ENCODE measurements at regions not wholly inside any gene's neighbourhood (a gene's known extent, or its start where the extent isn't known, plus 50 kb on each side); places are given as distances from the start of the nearest gene placed in this dataset.

DNA sequence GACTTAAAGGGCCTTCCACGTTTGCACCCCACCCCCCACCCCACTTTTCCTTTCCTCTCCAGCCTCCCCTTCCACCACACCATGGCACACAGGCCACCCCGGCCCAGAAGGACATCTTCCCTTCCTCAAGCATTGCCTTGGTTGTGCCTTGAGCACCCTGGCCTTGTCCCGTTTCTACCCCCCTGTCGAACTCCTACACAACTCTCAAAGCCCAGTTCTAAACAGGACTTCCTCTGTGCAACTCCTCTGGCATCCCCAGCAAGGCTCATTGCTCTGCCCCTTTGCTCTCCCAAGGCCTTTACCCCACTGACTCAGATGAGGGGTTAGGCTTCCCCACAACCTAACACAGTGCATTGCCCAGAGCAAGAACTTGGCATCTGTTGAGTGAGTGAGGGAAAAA lies 136.1 kb downstream of the HERPUD2 start:
- no peak overlapping the region for H3K27ac Mint-ChIP-seq (ENCODE audit: unreplicated experiment)
- H3K9me3 Mint-ChIP-seq (ENCODE audit: unreplicated experiment) = peaks cover 3% of the 10 kb centered on the region
- H3K27me3 Mint-ChIP-seq (ENCODE audit: unreplicated experiment) = peaks cover 3% of the 10 kb centered on the region
- no peaks in the 10 kb centered on the region for H3K4me1 Mint-ChIP-seq (ENCODE audit: low read depth, unreplicated experiment)
- TF ChIP-seq, protein P1, sequence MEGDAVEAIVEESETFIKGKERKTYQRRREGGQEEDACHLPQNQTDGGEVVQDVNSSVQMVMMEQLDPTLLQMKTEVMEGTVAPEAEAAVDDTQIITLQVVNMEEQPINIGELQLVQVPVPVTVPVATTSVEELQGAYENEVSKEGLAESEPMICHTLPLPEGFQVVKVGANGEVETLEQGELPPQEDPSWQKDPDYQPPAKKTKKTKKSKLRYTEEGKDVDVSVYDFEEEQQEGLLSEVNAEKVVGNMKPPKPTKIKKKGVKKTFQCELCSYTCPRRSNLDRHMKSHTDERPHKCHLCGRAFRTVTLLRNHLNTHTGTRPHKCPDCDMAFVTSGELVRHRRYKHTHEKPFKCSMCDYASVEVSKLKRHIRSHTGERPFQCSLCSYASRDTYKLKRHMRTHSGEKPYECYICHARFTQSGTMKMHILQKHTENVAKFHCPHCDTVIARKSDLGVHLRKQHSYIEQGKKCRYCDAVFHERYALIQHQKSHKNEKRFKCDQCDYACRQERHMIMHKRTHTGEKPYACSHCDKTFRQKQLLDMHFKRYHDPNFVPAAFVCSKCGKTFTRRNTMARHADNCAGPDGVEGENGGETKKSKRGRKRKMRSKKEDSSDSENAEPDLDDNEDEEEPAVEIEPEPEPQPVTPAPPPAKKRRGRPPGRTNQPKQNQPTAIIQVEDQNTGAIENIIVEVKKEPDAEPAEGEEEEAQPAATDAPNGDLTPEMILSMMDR (IDR thresholded peaks at IDR 0.05; ENCODE audit: partially characterized antibody, unreplicated experiment) = no peak
- DNase-seq = no peak
- no peak overlapping the region for H3K4me3 Mint-ChIP-seq (ENCODE audit: unreplicated experiment)
- H3K36me3 Mint-ChIP-seq (ENCODE audit: unreplicated experiment) = no peaks in the 10 kb centered on the region

DNA sequence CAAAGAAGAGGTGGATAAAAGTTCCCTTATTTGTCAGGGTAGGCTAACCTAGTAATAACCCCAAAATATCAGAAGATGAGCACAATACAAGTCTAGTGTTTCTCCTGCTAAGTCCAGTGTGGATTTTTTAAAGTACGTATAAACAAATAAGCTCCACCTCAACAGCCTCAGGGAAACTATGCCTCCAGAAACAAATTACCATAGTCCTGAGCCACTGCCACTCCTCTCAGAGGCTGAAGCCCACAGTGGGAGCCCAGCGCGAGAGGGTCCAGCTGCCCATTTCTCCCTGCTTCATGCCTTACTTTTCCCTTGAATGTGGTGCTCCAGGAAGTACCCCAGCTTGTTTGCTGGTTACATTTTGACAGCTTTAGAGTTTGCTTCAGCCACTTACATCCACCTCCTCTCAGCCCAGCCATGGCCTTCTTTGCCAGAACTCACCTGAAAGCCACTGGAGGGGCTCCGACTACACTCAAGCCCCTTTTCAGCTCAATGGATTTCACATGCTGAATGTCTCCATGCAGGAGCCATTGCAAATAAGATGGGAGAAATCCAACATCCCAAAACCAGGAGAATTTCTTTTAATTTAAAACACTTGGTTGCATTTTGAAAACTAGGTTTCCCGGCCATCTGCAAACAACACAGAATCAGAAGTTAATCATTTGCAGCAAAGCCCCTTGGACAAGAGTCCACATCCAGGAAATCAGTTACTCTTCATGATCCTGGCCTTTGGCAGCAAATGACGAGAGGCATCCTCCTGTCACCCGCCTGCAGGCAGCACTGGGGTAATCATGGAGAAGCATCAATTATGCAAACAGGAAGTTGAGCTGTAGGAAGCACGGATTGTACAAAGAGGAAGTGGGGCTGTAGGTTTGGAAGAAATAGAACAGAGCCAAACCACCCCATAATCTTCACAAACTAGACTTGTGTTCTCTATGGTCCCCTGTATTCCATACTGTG lies 138.1 kb downstream of the HERPUD2 start:
- H3K36me3 Mint-ChIP-seq (ENCODE audit: unreplicated experiment) = no peaks in the 10 kb centered on the region
- peaks cover 1% of the 10 kb centered on the region for H3K9me3 Mint-ChIP-seq (ENCODE audit: unreplicated experiment)
- no peak overlapping the region for H3K27ac Mint-ChIP-seq (ENCODE audit: unreplicated experiment)
- no peak overlapping the region for H3K4me3 Mint-ChIP-seq (ENCODE audit: unreplicated experiment)
- peaks cover 3% of the 10 kb centered on the region for H3K27me3 Mint-ChIP-seq (ENCODE audit: unreplicated experiment)
- TF ChIP-seq, protein P1 (IDR thresholded peaks at IDR 0.05; ENCODE audit: partially characterized antibody, unreplicated experiment) = no peak
- peaks cover 4% of the 10 kb centered on the region for H3K4me1 Mint-ChIP-seq (ENCODE audit: low read depth, unreplicated experiment)
- DNase-seq = no peak

DNA sequence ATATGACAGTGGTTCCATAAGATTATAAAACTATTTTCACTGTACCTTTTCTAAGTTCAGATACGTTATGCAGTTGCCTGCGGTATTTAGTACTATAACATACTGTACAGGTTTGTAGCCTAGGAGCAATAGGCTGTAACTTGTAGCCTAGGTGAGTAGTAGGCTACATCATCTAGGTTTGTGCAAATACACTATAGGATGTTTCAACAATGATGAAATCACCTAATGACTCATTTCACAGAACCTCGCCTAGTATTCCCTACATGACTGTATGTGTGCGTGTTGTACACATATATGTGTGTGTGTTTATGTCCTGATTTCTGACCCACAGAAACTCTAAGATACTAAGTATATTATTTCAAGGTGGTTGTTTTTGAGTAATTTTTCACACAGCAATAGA lies 139.0 kb downstream of the HERPUD2 start:
- peaks cover 3% of the 10 kb centered on the region for H3K27me3 Mint-ChIP-seq (ENCODE audit: unreplicated experiment)
- peaks cover 4% of the 10 kb centered on the region for H3K4me1 Mint-ChIP-seq (ENCODE audit: low read depth, unreplicated experiment)
- TF ChIP-seq, protein P1 (IDR thresholded peaks at IDR 0.05; ENCODE audit: partially characterized antibody, unreplicated experiment) = no peak
- no peak for DNase-seq
- no peak overlapping the region for H3K27ac Mint-ChIP-seq (ENCODE audit: unreplicated experiment)
- H3K4me3 Mint-ChIP-seq (ENCODE audit: unreplicated experiment) = no peak overlapping the region
- H3K36me3 Mint-ChIP-seq (ENCODE audit: unreplicated experiment) = no peaks in the 10 kb centered on the region
- peaks cover 1% of the 10 kb centered on the region for H3K9me3 Mint-ChIP-seq (ENCODE audit: unreplicated experiment)

DNA sequence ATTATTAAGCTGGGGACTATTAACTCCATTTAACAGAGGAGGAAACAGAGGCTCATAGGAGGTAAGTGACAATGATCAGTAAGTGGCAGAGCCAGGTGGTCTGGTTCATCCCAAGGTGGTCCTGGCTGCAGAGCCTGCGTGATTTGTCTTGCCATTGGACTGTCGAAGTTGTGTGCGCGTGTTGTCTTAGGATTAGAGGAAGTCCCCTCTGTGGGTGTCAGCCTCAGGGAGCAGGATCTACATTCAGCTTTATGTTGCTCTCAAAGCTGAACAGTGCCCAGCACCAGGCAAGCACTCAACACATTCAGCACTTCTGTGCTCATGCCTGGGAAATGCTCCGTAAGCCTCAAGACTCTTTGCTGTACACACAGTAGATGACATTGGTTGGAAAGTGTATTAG lies 139.5 kb downstream of the HERPUD2 start:
- Mint-ChIP-seq H3K36me3 (ENCODE audit: unreplicated experiment) (no peaks in the 10 kb centered on the region), H3K27me3 (ENCODE audit: unreplicated experiment) (peaks cover 3% of the 10 kb centered on the region), H3K4me3 (ENCODE audit: unreplicated experiment) (no peak overlapping the region), H3K27ac (ENCODE audit: unreplicated experiment) (no peak overlapping the region), H3K9me3 (ENCODE audit: unreplicated experiment) (peaks cover 1% of the 10 kb centered on the region), H3K4me1 (ENCODE audit: low read depth, unreplicated experiment) (peaks cover 4% of the 10 kb centered on the region)
- TF ChIP-seq, protein P1 (IDR thresholded peaks at IDR 0.05; ENCODE audit: partially characterized antibody, unreplicated experiment) = no peak
- DNase-seq = no peak

DNA sequence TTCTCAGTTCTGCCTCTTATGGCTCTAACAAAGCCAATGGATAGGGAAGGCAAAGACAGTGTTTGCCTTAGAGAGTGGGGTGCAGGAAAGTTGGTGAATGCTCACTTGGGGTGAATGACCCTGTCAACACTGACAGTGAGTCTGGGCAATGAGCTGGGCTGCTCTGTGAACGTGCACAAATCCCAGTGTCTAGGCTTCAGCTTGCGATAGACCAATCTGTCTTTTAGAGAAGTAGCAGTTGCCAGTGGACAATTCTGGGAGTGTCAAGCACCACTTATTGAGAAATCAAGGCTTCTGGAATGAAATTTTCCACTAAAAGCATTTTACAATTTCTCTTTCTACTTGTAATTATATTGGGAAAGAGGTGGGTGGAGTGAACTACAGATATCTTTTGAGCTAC lies 141.4 kb downstream of the HERPUD2 start:
- Mint-ChIP-seq H3K27me3 (ENCODE audit: unreplicated experiment) (peaks cover 4% of the 10 kb centered on the region), H3K4me1 (ENCODE audit: low read depth, unreplicated experiment) (peaks cover 4% of the 10 kb centered on the region), H3K27ac (ENCODE audit: unreplicated experiment) (no peak overlapping the region), H3K36me3 (ENCODE audit: unreplicated experiment) (no peaks in the 10 kb centered on the region), H3K4me3 (ENCODE audit: unreplicated experiment) (no peak overlapping the region), H3K9me3 (ENCODE audit: unreplicated experiment) (peaks cover 1% of the 10 kb centered on the region)
- no peak for DNase-seq
- TF ChIP-seq, protein P1 (IDR thresholded peaks at IDR 0.05; ENCODE audit: partially characterized antibody, unreplicated experiment) = no peak

Data from glutamatergic neuron (in vitro differentiated cells).